Body of pancreas (tissue), 4 donors: ENCODE measurements at regions not wholly inside any gene's neighbourhood (a gene's known extent, or its start where the extent isn't known, plus 50 kb on each side); places are given as distances from the start of the nearest gene placed in this dataset.

ENCODE experiments used
- ATAC-seq: fragments of 150-250 bp; one replicate; pipeline ENCODE4 v1.9.1; 2016
- DNase-seq, 4 donors: peaks; one replicate each; pipeline ENCODE4 v3.0.0-alpha.2; 2019
- H3K27ac ChIP-seq, 4 donors: fragments of 200-600 bp; sonication (generic); 1 replicate in 3 of 4; 2 replicates in 1 of 4; pipeline versions ENCODE4 v1.5.1 to v1.6.1; 2016 to 2019; ENCODE audit warnings: mild to moderate bottlenecking in 1 of 4, mixed read lengths in 1 of 4, moderate library complexity in 1 of 4
- H3K27me3 ChIP-seq, 2 donors: fragments of 200-600 bp; sonication (generic); one replicate each; pipeline ENCODE4 v1.6.0; 2016; ENCODE audit warnings: mild to moderate bottlenecking in 1 of 2
- H3K36me3 ChIP-seq, 2 donors: fragments of 200-600 bp; sonication (generic); replicated peaks in 1 of 2; 2 replicates each; pipeline ENCODE4 v1.5.1; 2016; ENCODE audit warnings: low read depth in 2 of 2; ENCODE audit not compliant: insufficient read depth in 1 of 2
- H3K4me1 ChIP-seq: fragments of 200-600 bp; sonication (generic); one replicate; pipeline ENCODE4 v1.6.0; 2016
- H3K4me3 ChIP-seq, 2 donors: fragments of 200-600 bp; sonication (generic); 1 replicate in 1 of 2; 2 replicates in 1 of 2; pipeline ENCODE4 v1.5.1; 2016 to 2019
- H3K9me3 ChIP-seq, 3 donors: fragments of 200-600 bp; sonication (generic); 1 replicate in 2 of 3; 2 replicates in 1 of 3; pipeline ENCODE4 v1.5.1; 2016
- CTCF ChIP-seq, 7 experiments: fragments of 450-650 bp in 4 of 7; fragments of 200-600 bp in 3 of 7; sonication (generic) in 3 of 7; IDR thresholded peaks; one replicate each; pipeline ENCODE4 v1.5.1; 2016 to 2019; ENCODE audit warnings: antibody characterized with exemption in 7 of 7
- POLR2A ChIP-seq, 3 donors: fragments of 450-650 bp; IDR thresholded peaks; one replicate each; pipeline ENCODE4 v1.6.1; 2016; ENCODE audit warnings: antibody characterized with exemption in 3 of 3, mild to moderate bottlenecking in 2 of 3
- WGBS, 2 donors: methylation state at CpG; one replicate each; pipeline ENCODE4 v1.1.5; 2017; 5-methylcytosine and 5-hydroxymethylcytosine counted together
- intact Hi-C: fragments of 100-400 bp; cut with DNase I; formaldehyde crosslinking; loops from one replicate; pipeline ENCODE4 v1.15.1; 2023

GRCh38 chr2:144834363-144834762 is 314.4 kb upstream of the ZEB2 start:
- 49 to 52% methylated on average over 4 of the region's 4 CpGs for WGBS, 2 donors
- TF ChIP-seq POLR2A (IDR thresholded peaks at IDR 0.05) (no peak), CTCF (IDR thresholded peaks at IDR 0.05) (no peak)
- ATAC-seq (no peak), DNase-seq (no peak)
- Histone ChIP-seq H3K36me3 (no peaks in the 10 kb centered on the region), H3K4me1 (no peaks in the 10 kb centered on the region), H3K27ac (no peak overlapping the region), H3K4me3 (no peak overlapping the region), H3K9me3 (no peaks in the 10 kb centered on the region), H3K27me3 (no peaks in the 10 kb centered on the region)
- intact Hi-C loops, result no loop called here

GRCh38 chr2:144833075-144833637 is 313.2 kb upstream of the ZEB2 start:
- Histone ChIP-seq H3K4me3 (no peak overlapping the region), H3K27me3 (no peaks in the 10 kb centered on the region), H3K27ac (no peak overlapping the region), H3K36me3 (no peaks in the 10 kb centered on the region), H3K9me3 (no peaks in the 10 kb centered on the region), H3K4me1 (no peaks in the 10 kb centered on the region)
- intact Hi-C loops, result no loop called here
- 77 to 81% methylated on average over 1 of the region's 1 CpG for WGBS, 2 donors
- TF ChIP-seq CTCF (IDR thresholded peaks at IDR 0.05) (no peak), POLR2A (IDR thresholded peaks at IDR 0.05) (no peak)
- DNase-seq (no peak), ATAC-seq (no peak)

- no peak for TF ChIP-seq POLR2A (IDR thresholded peaks at IDR 0.05)
- no peak for TF ChIP-seq CTCF (IDR thresholded peaks at IDR 0.05)
- Histone ChIP-seq H3K27ac (no peak overlapping the region), H3K36me3 (no peaks in the 10 kb centered on the region), H3K4me3 (no peak overlapping the region), H3K4me1 (no peaks in the 10 kb centered on the region), H3K9me3 (no peaks in the 10 kb centered on the region), H3K27me3 (no peaks in the 10 kb centered on the region)
- intact Hi-C loops, result no loop called here
- WGBS, 2 donors, result 52 to 69% methylated on average over 3 of the region's 3 CpGs
- no peak for ATAC-seq
- peak in 2 of 4 donors; percentile 5 to 10 for DNase-seq
Measured at GRCh38 chr2:144832048-144832447, 312.1 kb upstream of the ZEB2 start.

- Histone ChIP-seq H3K4me1 (no peaks in the 10 kb centered on the region), H3K9me3 (no peaks in the 10 kb centered on the region), H3K4me3 (no peak overlapping the region), H3K27me3 (no peaks in the 10 kb centered on the region), H3K27ac (no peak overlapping the region), H3K36me3 (no peaks in the 10 kb centered on the region)
- intact Hi-C loops, result no loop called here
- 52 to 54% methylated on average over 3 of the region's 3 CpGs for WGBS, 2 donors
- TF ChIP-seq POLR2A (IDR thresholded peaks at IDR 0.05) (no peak), CTCF (IDR thresholded peaks at IDR 0.05) (no peak)
- ATAC-seq, result no peak
- DNase-seq, result no peak
Measured at GRCh38 chr2:144830543-144830942, 310.6 kb upstream of the ZEB2 start.

GRCh38 chr2:144827404-144827803 is 307.5 kb upstream of the ZEB2 start:
- 58 to 65% methylated on average over 2 of the region's 2 CpGs for WGBS, 2 donors
- TF ChIP-seq CTCF (IDR thresholded peaks at IDR 0.05), result no peak
- TF ChIP-seq POLR2A (IDR thresholded peaks at IDR 0.05), result no peak
- no peak for DNase-seq

More at GRCh38 chr2:144827404-144827803, 307.5 kb upstream of the ZEB2 start:
- no peaks in the 10 kb centered on the region for H3K27me3 ChIP-seq
- H3K4me1 ChIP-seq, result no peaks in the 10 kb centered on the region
- no peak overlapping the region for H3K4me3 ChIP-seq
- H3K36me3 ChIP-seq, result no peaks in the 10 kb centered on the region
- no peak overlapping the region for H3K27ac ChIP-seq
- intact Hi-C loops, result no loop called here
- ATAC-seq, result no peak
- H3K9me3 ChIP-seq, result no peaks in the 10 kb centered on the region
